Esophagus muscularis mucosa (tissue), 4 donors: ENCODE measurements at regions not wholly inside any gene's neighbourhood (a gene's known extent, or its start where the extent isn't known, plus 50 kb on each side); places are given as distances from the start of the nearest gene placed in this dataset.

ENCODE experiments used
- DNase-seq: peaks from one replicate; pipeline ENCODE4 v3.0.0-alpha.2; 2017; ENCODE audit errors: extremely low spot score
- H3K27ac ChIP-seq, 4 donors: fragments of 200-600 bp; sonication (generic); replicated peaks in 1 of 4; 1 replicate in 3 of 4; 2 replicates in 1 of 4; pipeline ENCODE4 v1.5.1; 2016 to 2019; ENCODE audit warnings: mild to moderate bottlenecking in 1 of 4
- H3K27me3 ChIP-seq, 4 donors: fragments of 200-600 bp; sonication (generic); one replicate each; pipeline versions ENCODE4 v1.5.1 to v1.6.0; 2016 to 2019
- H3K36me3 ChIP-seq, 4 donors: fragments of 200-600 bp; sonication (generic); one replicate each; pipeline ENCODE4 v1.5.1; 2016 to 2019
- H3K4me1 ChIP-seq, 4 donors: fragments of 200-600 bp; sonication (generic); one replicate each; pipeline ENCODE4 v1.5.1; 2016 to 2019
- H3K4me3 ChIP-seq, 4 donors: fragments of 200-600 bp; sonication (generic); 1 replicate in 2 of 4; 2 replicates in 2 of 4; pipeline ENCODE4 v1.5.1; 2016 to 2019; ENCODE audit warnings: mild to moderate bottlenecking in 4 of 4, moderate library complexity in 1 of 4
- H3K9me3 ChIP-seq, 4 donors: fragments of 200-600 bp; sonication (generic); 1 replicate in 3 of 4; 2 replicates in 1 of 4; pipeline ENCODE4 v1.5.1; 2016 to 2019
- CTCF ChIP-seq, 3 experiments: fragments of 200-600 bp in 2 of 3; fragments of 450-650 bp in 1 of 3; sonication (generic) in 2 of 3; IDR thresholded peaks; one replicate each; pipeline ENCODE4 v1.5.1; 2017 to 2019; ENCODE audit warnings: antibody characterized with exemption in 3 of 3, mild to moderate bottlenecking in 2 of 3, moderate library complexity in 1 of 3
- EP300 ChIP-seq: sonication (generic); formaldehyde crosslinking; IDR thresholded peaks from one replicate; pipeline ENCODE4 v1.6.1; 2017; ENCODE audit warnings: antibody characterized with exemption
- POLR2A ChIP-seq: fragments of 450-650 bp; IDR thresholded peaks from one replicate; pipeline ENCODE4 v1.6.1; 2017; ENCODE audit warnings: antibody characterized with exemption, moderate library complexity, mild to moderate bottlenecking, low read depth
- POLR2AphosphoS5 ChIP-seq, 2 donors: sonication (generic); formaldehyde crosslinking; IDR thresholded peaks; one replicate each; pipeline ENCODE4 v1.6.1; 2017; ENCODE audit warnings: antibody characterized with exemption in 2 of 2
- WGBS: methylation state at CpG from one replicate; pipeline ENCODE4 v1.1.5; 2018; 5-methylcytosine and 5-hydroxymethylcytosine counted together
- intact Hi-C: fragments of 100-400 bp; cut with DNase I; formaldehyde crosslinking; loops from one replicate; pipeline ENCODE4 v1.15.1; 2023
- small RNA-seq, 3 donors: library from RNA; depleted of rRNA; stranded (forward); fragments of <200 nt; gene quantifications; one replicate each; pipeline ENCODE3, GENCODE V24; 2016

GRCh38 chr4:187940299-187940698 lies 55.3 kb upstream of the ZFP42 start:
- no peaks in the 10 kb centered on the region for H3K36me3 ChIP-seq
- no peak overlapping the region for H3K4me3 ChIP-seq
- TF ChIP-seq POLR2A (no peak), POLR2AphosphoS5 (IDR thresholded peaks at IDR 0.05) (no peak), EP300 (no peak), CTCF (IDR thresholded peaks at IDR 0.05) (no peak)
- no peaks in the 10 kb centered on the region for H3K27me3 ChIP-seq
- no peaks in the 10 kb centered on the region for H3K9me3 ChIP-seq
- no peak overlapping the region for H3K27ac ChIP-seq
- H3K4me1 ChIP-seq, result no peaks in the 10 kb centered on the region
- WGBS, result 73% methylated on average over 8 of the region's 8 CpGs
- no peak for DNase-seq
- intact Hi-C loops, result no loop called here

DNA sequence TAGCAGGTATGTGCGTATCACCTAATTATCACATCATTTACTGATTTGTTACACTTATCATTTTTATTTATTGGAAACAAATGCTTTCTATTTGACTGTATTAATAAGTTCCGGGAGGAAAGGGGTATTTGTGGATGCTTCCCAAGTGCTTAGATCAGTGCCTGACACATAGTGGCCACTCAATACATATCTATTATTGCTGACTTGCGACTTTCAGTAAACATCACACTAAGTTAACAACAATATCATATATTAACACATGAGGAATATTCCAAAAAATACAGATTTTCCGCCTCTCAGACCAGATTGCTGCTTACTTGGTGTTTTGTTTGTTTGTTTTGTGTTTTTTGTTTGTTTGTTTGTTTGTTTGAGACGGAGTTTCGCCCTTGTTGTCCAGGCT lies 52.6 kb upstream of the ZFP42 start:
- Histone ChIP-seq H3K4me1 (no peaks in the 10 kb centered on the region), H3K9me3 (no peaks in the 10 kb centered on the region), H3K4me3 (no peak overlapping the region), H3K27ac (no peak overlapping the region), H3K27me3 (no peaks in the 10 kb centered on the region), H3K36me3 (no peaks in the 10 kb centered on the region)
- intact Hi-C loops, result no loop called here
- no peak for TF ChIP-seq POLR2AphosphoS5 (IDR thresholded peaks at IDR 0.05)
- no peak for TF ChIP-seq CTCF (IDR thresholded peaks at IDR 0.05)
- TF ChIP-seq EP300, result no peak
- no peak for TF ChIP-seq POLR2A
- WGBS, result 96% methylated on average over 6 of the region's 6 CpGs
- DNase-seq, result no peak

- Histone ChIP-seq H3K9me3 (no peaks in the 10 kb centered on the region), H3K4me3 (no peak overlapping the region), H3K36me3 (no peaks in the 10 kb centered on the region), H3K27ac (no peak overlapping the region), H3K27me3 (no peaks in the 10 kb centered on the region), H3K4me1 (no peaks in the 10 kb centered on the region)
- DNase-seq, result no peak
- 92% methylated on average over 7 of the region's 7 CpGs for WGBS
- intact Hi-C loops, result no loop called here
- TF ChIP-seq POLR2AphosphoS5 (IDR thresholded peaks at IDR 0.05) (no peak), CTCF (IDR thresholded peaks at IDR 0.05) (no peak), EP300 (no peak), POLR2A (no peak)
These were observed 51.4 kb upstream of the ZFP42 start for GRCh38 chr4:187944179-187944578.

Small RNA genes lying in the stretch of these regions (small RNA-seq; reads per million reads assigned to genes)
- 0 reads per million in 3 donors for gene MRPS36P2
